ENCODE measurements at regions not wholly inside any gene's neighbourhood (a gene's known extent, or its start where the extent isn't known, plus 50 kb on each side); places are given as distances from the start of the nearest gene placed in this dataset.

- Histone ChIP-seq H3K9me3 (ENCODE audit: control insufficient read depth, insufficient read depth, low read depth, low read length) (no peaks in the 10 kb centered on the region), H3K36me3 (ENCODE audit: control insufficient read depth in 2 of 2, insufficient read depth in 1 of 2, low read length in 2 of 2) (no peaks in the 10 kb centered on the region), H3K27ac (ENCODE audit: extremely low read depth, low read depth, low read length) (no peak overlapping the region), H3K4me3 (ENCODE audit: low read depth, low read length) (no peak overlapping the region), H3K4me1 (ENCODE audit: control insufficient read depth, insufficient read depth, low read length) (peaks cover 13% of the 10 kb centered on the region)
- ChIA-PET POLR2A (no interaction called here), CTCF (no interaction called here)
- no peak for TF ChIP-seq HOXC10 (CRISPR knock-in tag; IDR thresholded peaks at IDR 0.05)
- no peak for TF ChIP-seq ZFP37 (tag by site-specific recombination; IDR thresholded peaks at IDR 0.05)
- TF ChIP-seq ZNF155 (tag by site-specific recombination; IDR thresholded peaks at IDR 0.05) = no peak
- TF ChIP-seq ZNF221 (tag by site-specific recombination; IDR thresholded peaks at IDR 0.05; ENCODE audit: borderline replicate concordance) = no peak
- TF ChIP-seq PRDM4 (tag by site-specific recombination; IDR thresholded peaks at IDR 0.05) = no peak
- no peak for TF ChIP-seq ZNF792 (tag by site-specific recombination; IDR thresholded peaks at IDR 0.05)
- TF ChIP-seq ZNF518A (tag by site-specific recombination; conservative IDR thresholded peaks at IDR 0.05; ENCODE audit: low read depth) = no peak
- no peak for TF ChIP-seq ZNF174 (tag by site-specific recombination; IDR thresholded peaks at IDR 0.05)
- no peak for TF ChIP-seq ZNF580 (tag by site-specific recombination; IDR thresholded peaks at IDR 0.05)
- TF ChIP-seq ZNF549 (tag by site-specific recombination; IDR thresholded peaks at IDR 0.05) = no peak
- no peak for TF ChIP-seq ZNF600 (tag by site-specific recombination; IDR thresholded peaks at IDR 0.05)
- TF ChIP-seq ZNF777 (tag by site-specific recombination; IDR thresholded peaks at IDR 0.05; ENCODE audit: borderline replicate concordance) = no peak
- no peak for TF ChIP-seq ZNF121 (tag by site-specific recombination; IDR thresholded peaks at IDR 0.05)
- no peak for TF ChIP-seq ZSCAN5A (tag by site-specific recombination; IDR thresholded peaks at IDR 0.05)
Observed at GRCh38 chr10:94093286-94093905, 99.7 kb downstream of the PLCE1 start.

GRCh38 chr10:94094540-94094939, 100.8 kb downstream of the PLCE1 start:
- POLR2A ChIA-PET = no interaction called here
- Histone ChIP-seq H3K4me1 (ENCODE audit: control insufficient read depth, insufficient read depth, low read length) (peaks cover 3% of the 10 kb centered on the region), H3K4me3 (ENCODE audit: low read depth, low read length) (no peak overlapping the region), H3K27ac (ENCODE audit: extremely low read depth, low read depth, low read length) (no peak overlapping the region), H3K36me3 (ENCODE audit: control insufficient read depth in 2 of 2, insufficient read depth in 1 of 2, low read length in 2 of 2) (no peaks in the 10 kb centered on the region), H3K9me3 (ENCODE audit: control insufficient read depth, insufficient read depth, low read depth, low read length) (no peaks in the 10 kb centered on the region)
- CTCF ChIA-PET = no interaction called here
- TF ChIP-seq ZNF629 (tag by site-specific recombination; IDR thresholded peaks at IDR 0.05) (no peak), BCL6B (tag by site-specific recombination; IDR thresholded peaks at IDR 0.05) (no peak), ZNF433 (tag by site-specific recombination; IDR thresholded peaks at IDR 0.05; ENCODE audit: low read depth) (no peak), KLF17 (tag by site-specific recombination; IDR thresholded peaks at IDR 0.05) (no peak), ZNF555 (tag by site-specific recombination; conservative IDR thresholded peaks at IDR 0.05) (no peak), GLIS1 (tag by site-specific recombination; IDR thresholded peaks at IDR 0.05) (no peak), ZXDB (tag by site-specific recombination; IDR thresholded peaks at IDR 0.05) (no peak), ZNF837 (tag by site-specific recombination; IDR thresholded peaks at IDR 0.05) (no peak)

Measured in HEK293 (cell line).